ENCODE measurements at regions not wholly inside any gene's neighbourhood (a gene's known extent, or its start where the extent isn't known, plus 50 kb on each side); places are given as distances from the start of the nearest gene placed in this dataset.

- TF ChIP-seq CTCF (conservative IDR thresholded peaks at IDR 0.05; ENCODE audit: low read depth in 2 of 2) (no peak), EZH2 (IDR thresholded peaks at IDR 0.05; ENCODE audit: low read depth, unreplicated experiment) (no peak), POLR2AphosphoS5 (IDR thresholded peaks at IDR 0.05; ENCODE audit: low read depth) (no peak), EZH2phosphoT487 (IDR thresholded peaks at IDR 0.05; ENCODE audit: unreplicated experiment) (no peak), ZNF462 (CRISPR knock-in tag; IDR thresholded peaks at IDR 0.05) (no peak), STAT1 (IDR thresholded peaks at IDR 0.05; ENCODE audit: unreplicated experiment) (no peak), REST (IDR thresholded peaks at IDR 0.05; ENCODE audit: unreplicated experiment) (no peak), CREB1 (CRISPR knock-in tag; IDR thresholded peaks at IDR 0.05; ENCODE audit: low read depth) (no peak), ZNF331 (CRISPR knock-in tag; IDR thresholded peaks at IDR 0.05; ENCODE audit: low read depth) (no peak), ZNF114 (CRISPR knock-in tag; IDR thresholded peaks at IDR 0.05) (no peak), JUNB (IDR thresholded peaks at IDR 0.05; ENCODE audit: unreplicated experiment) (no peak), ETS1 (IDR thresholded peaks at IDR 0.05) (no peak)
Observed at GRCh38 chr2:11050565-11050964, 104.7 kb upstream of the SLC66A3 start.

Measured in GM23338 (cell line).